Activated naive CD4-positive, alpha-beta T cell treated with anti-CD3 and anti-CD28 coated beads for 36 hours (primary cell): ENCODE measurements at regions not wholly inside any gene's neighbourhood (a gene's known extent, or its start where the extent isn't known, plus 50 kb on each side); places are given as distances from the start of the nearest gene placed in this dataset.

Experiments used
- CTCF ChIA-PET: fragments of 350-600 bp; sonication (Branson Sonifier 250); formaldehyde crosslinking; loops from one replicate; lab custom pipeline; 2021; ENCODE audit warnings: antibody characterized with exemption; lab: Charles Lee
- DNase-seq: peaks from one replicate; pipeline ENCODE4 v3.0.0-alpha.2; 2020
- H3K27ac Mint-ChIP-seq: one replicate; pipeline ENCODE4 v1.8.0; 2021; ENCODE audit warnings: mild to moderate bottlenecking, mixed read lengths
- H3K27me3 Mint-ChIP-seq: one replicate; pipeline ENCODE4 v1.8.0; 2021; ENCODE audit warnings: low read depth, mixed read lengths
- H3K36me3 Mint-ChIP-seq: one replicate; pipeline ENCODE4 v1.8.0; 2021; ENCODE audit warnings: low read depth, mixed read lengths
- H3K4me1 Mint-ChIP-seq: one replicate; pipeline ENCODE4 v1.8.0; 2021; ENCODE audit warnings: low read depth, mixed read lengths
- H3K4me3 Mint-ChIP-seq: one replicate; pipeline ENCODE4 v1.8.0; 2021; ENCODE audit warnings: mild to moderate bottlenecking, moderate library complexity, mixed read lengths
- H3K9me3 Mint-ChIP-seq: one replicate; pipeline ENCODE4 v1.8.0; 2021; ENCODE audit warnings: mixed read lengths
- intact Hi-C: fragments of 100-400 bp; cut with micrococcal nuclease; formaldehyde crosslinking; loops from one replicate; pipeline ENCODE4 v1.15.1; 2023

- CTCF ChIA-PET = no interaction called here
- intact Hi-C loops = no loop called here
Observed at GRCh38 chr9:14031810-14032209, 282.1 kb downstream of the NFIB start.

GRCh38 chr9:14031060-14031414 lies 282.9 kb downstream of the NFIB start:
- CTCF ChIA-PET = no interaction called here
- no peak for DNase-seq

More at GRCh38 chr9:14031810-14032209, 282.1 kb downstream of the NFIB start:
- Mint-ChIP-seq H3K36me3 (no peaks in the 10 kb centered on the region), H3K27me3 (no peaks in the 10 kb centered on the region), H3K4me3 (no peak overlapping the region), H3K27ac (no peak overlapping the region), H3K4me1 (no peaks in the 10 kb centered on the region), H3K9me3 (peaks cover 4% of the 10 kb centered on the region)
- no peak for DNase-seq

GRCh38 chr9:14030375-14031059 lies 283.4 kb downstream of the NFIB start:
- Mint-ChIP-seq H3K4me1 (no peaks in the 10 kb centered on the region), H3K4me3 (no peak overlapping the region), H3K27ac (no peak overlapping the region), H3K27me3 (no peaks in the 10 kb centered on the region), H3K9me3 (peaks cover 4% of the 10 kb centered on the region), H3K36me3 (no peaks in the 10 kb centered on the region)
- no peak for DNase-seq
- CTCF ChIA-PET = no interaction called here
- intact Hi-C loops = no loop called here

More at GRCh38 chr9:14031060-14031414, 282.9 kb downstream of the NFIB start:
- Mint-ChIP-seq H3K27ac (no peak overlapping the region), H3K4me3 (no peak overlapping the region), H3K36me3 (no peaks in the 10 kb centered on the region), H3K9me3 (peaks cover 4% of the 10 kb centered on the region), H3K27me3 (no peaks in the 10 kb centered on the region), H3K4me1 (no peaks in the 10 kb centered on the region)
- intact Hi-C loops = no loop called here

GRCh38 chr9:14029806-14030374 lies 284.1 kb downstream of the NFIB start:
- Mint-ChIP-seq H3K27me3 (no peaks in the 10 kb centered on the region), H3K36me3 (no peaks in the 10 kb centered on the region), H3K27ac (no peak overlapping the region), H3K9me3 (peaks cover under 1% of the 10 kb centered on the region), H3K4me3 (no peak overlapping the region), H3K4me1 (no peaks in the 10 kb centered on the region)
- CTCF ChIA-PET = no interaction called here
- intact Hi-C loops = no loop called here
- no peak for DNase-seq

- Mint-ChIP-seq H3K36me3 (no peaks in the 10 kb centered on the region), H3K4me3 (no peak overlapping the region), H3K4me1 (no peaks in the 10 kb centered on the region), H3K27ac (no peak overlapping the region), H3K9me3 (no peaks in the 10 kb centered on the region), H3K27me3 (no peaks in the 10 kb centered on the region)
- CTCF ChIA-PET = no interaction called here
- intact Hi-C loops = no loop called here
- no peak for DNase-seq
Observed at GRCh38 chr9:14027116-14027800, 286.7 kb downstream of the NFIB start.

- Mint-ChIP-seq H3K27me3 (no peaks in the 10 kb centered on the region), H3K4me1 (no peaks in the 10 kb centered on the region), H3K27ac (no peak overlapping the region), H3K36me3 (no peaks in the 10 kb centered on the region), H3K4me3 (no peak overlapping the region), H3K9me3 (no peaks in the 10 kb centered on the region)
- CTCF ChIA-PET = no interaction called here
- DNase-seq = no peak
- intact Hi-C loops = no loop called here
Observed at GRCh38 chr9:14025741-14026140, 288.2 kb downstream of the NFIB start.

GRCh38 chr9:14023285-14023684 lies 290.7 kb downstream of the NFIB start:
- no peak overlapping the region for H3K27ac Mint-ChIP-seq
- H3K36me3 Mint-ChIP-seq = no peaks in the 10 kb centered on the region

GRCh38 chr9:14021871-14022525 lies 291.9 kb downstream of the NFIB start:
- H3K9me3 Mint-ChIP-seq = peaks cover 3% of the 10 kb centered on the region
- no peak overlapping the region for H3K27ac Mint-ChIP-seq
- CTCF ChIA-PET = no interaction called here
- no peaks in the 10 kb centered on the region for H3K4me1 Mint-ChIP-seq
- no peak for DNase-seq
- no peaks in the 10 kb centered on the region for H3K36me3 Mint-ChIP-seq
- H3K27me3 Mint-ChIP-seq = no peaks in the 10 kb centered on the region
- H3K4me3 Mint-ChIP-seq = no peak overlapping the region
- intact Hi-C loops = no loop called here

More at GRCh38 chr9:14023285-14023684, 290.7 kb downstream of the NFIB start:
- CTCF ChIA-PET = no interaction called here
- no peak overlapping the region for H3K4me3 Mint-ChIP-seq
- H3K4me1 Mint-ChIP-seq = no peaks in the 10 kb centered on the region
- no peaks in the 10 kb centered on the region for H3K27me3 Mint-ChIP-seq
- no peak for DNase-seq
- intact Hi-C loops = no loop called here
- H3K9me3 Mint-ChIP-seq = peaks cover 3% of the 10 kb centered on the region

GRCh38 chr9:14018081-14018480 lies 295.9 kb downstream of the NFIB start:
- H3K27ac Mint-ChIP-seq = no peak overlapping the region
- H3K4me3 Mint-ChIP-seq = no peak overlapping the region
- DNase-seq = no peak
- H3K36me3 Mint-ChIP-seq = no peaks in the 10 kb centered on the region
- intact Hi-C loops = no loop called here
- no peaks in the 10 kb centered on the region for H3K4me1 Mint-ChIP-seq
- no peaks in the 10 kb centered on the region for H3K27me3 Mint-ChIP-seq
- CTCF ChIA-PET = no interaction called here
- H3K9me3 Mint-ChIP-seq = peaks cover 3% of the 10 kb centered on the region

GRCh38 chr9:14014744-14015143 lies 299.2 kb downstream of the NFIB start:
- no peaks in the 10 kb centered on the region for H3K36me3 Mint-ChIP-seq
- H3K4me1 Mint-ChIP-seq = no peaks in the 10 kb centered on the region
- intact Hi-C loops = no loop called here
- DNase-seq = no peak
- no peak overlapping the region for H3K27ac Mint-ChIP-seq
- H3K4me3 Mint-ChIP-seq = no peak overlapping the region
- no peaks in the 10 kb centered on the region for H3K27me3 Mint-ChIP-seq
- no peaks in the 10 kb centered on the region for H3K9me3 Mint-ChIP-seq
- CTCF ChIA-PET = no interaction called here

- DNase-seq = no peak
- intact Hi-C loops = no loop called here
- Mint-ChIP-seq H3K27me3 (no peaks in the 10 kb centered on the region), H3K4me1 (no peaks in the 10 kb centered on the region), H3K27ac (no peak overlapping the region), H3K36me3 (no peaks in the 10 kb centered on the region), H3K9me3 (peaks cover 2% of the 10 kb centered on the region), H3K4me3 (no peak overlapping the region)
- CTCF ChIA-PET = no interaction called here
Observed at GRCh38 chr9:14014218-14014617, 299.7 kb downstream of the NFIB start.

GRCh38 chr9:14011799-14012560 lies 302.0 kb downstream of the NFIB start:
- H3K36me3 Mint-ChIP-seq = no peaks in the 10 kb centered on the region
- DNase-seq = no peak
- CTCF ChIA-PET = no interaction called here
- intact Hi-C loops = no loop called here
- no peak overlapping the region for H3K4me3 Mint-ChIP-seq
- H3K4me1 Mint-ChIP-seq = no peaks in the 10 kb centered on the region
- peaks cover 2% of the 10 kb centered on the region for H3K9me3 Mint-ChIP-seq
- H3K27me3 Mint-ChIP-seq = no peaks in the 10 kb centered on the region
- no peak overlapping the region for H3K27ac Mint-ChIP-seq
